ENCODE measurements at regions not wholly inside any gene's neighbourhood (a gene's known extent, or its start where the extent isn't known, plus 50 kb on each side); places are given as distances from the start of the nearest gene placed in this dataset.

DNA sequence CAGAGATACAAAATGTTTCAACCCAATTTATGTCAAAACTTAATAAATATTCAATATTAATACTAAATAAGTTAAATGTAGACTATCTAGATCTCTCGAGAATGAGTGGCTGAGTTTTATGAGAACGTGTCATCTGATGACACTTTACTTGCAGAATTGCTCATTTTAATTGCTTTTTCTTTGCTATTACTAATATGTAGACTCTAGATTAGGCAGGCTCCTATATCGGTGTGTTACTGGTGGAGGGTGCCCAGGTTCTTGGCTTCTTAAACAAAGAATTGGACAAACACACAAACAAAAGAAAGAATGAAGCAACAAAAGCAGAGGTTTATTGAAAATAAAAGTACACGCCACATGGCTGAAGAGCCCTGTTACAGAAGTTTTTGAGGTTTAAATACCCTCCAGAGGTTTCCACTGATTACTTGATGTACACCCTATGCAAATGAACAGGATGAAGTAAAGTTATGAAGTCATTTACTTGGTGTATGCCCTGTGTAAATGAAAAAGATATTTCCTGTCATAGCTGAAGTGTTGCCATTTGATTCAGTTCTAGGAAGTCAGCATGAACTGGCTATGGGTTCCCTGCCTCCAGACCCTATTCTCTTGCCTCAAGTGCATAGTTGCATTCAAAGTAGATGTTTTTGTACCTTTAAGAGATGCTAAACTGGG is 122.9 kb upstream of the ITGA4 start:
- no peak overlapping the region for H3K27ac ChIP-seq
- TF ChIP-seq CTCF (IDR thresholded peaks at IDR 0.05): no peak
- H3K9me3 ChIP-seq: no peaks in the 10 kb centered on the region
- whole genome bisulfite sequencing, 2 donors: 64 to 73% methylated on average over 4 of the region's 4 CpGs
- no peaks in the 10 kb centered on the region for H3K27me3 ChIP-seq
- no peaks in the 10 kb centered on the region for H3K4me1 ChIP-seq
- FAIRE-seq (no peak), ATAC-seq (no peak), DNase-seq (no peak)
- intact Hi-C loops (cut with DNase I): no loop called here
- no peak overlapping the region for H3K4me3 ChIP-seq
- H3K36me3 ChIP-seq: no peaks in the 10 kb centered on the region

GRCh38 chr2:181340891-181341290 is 116.3 kb upstream of the ITGA4 start:
- ATAC-seq: no peak
- no peaks in the 10 kb centered on the region for H3K36me3 ChIP-seq
- no peak overlapping the region for H3K27ac ChIP-seq
- H3K9me3 ChIP-seq: no peaks in the 10 kb centered on the region
- H3K27me3 ChIP-seq: no peaks in the 10 kb centered on the region
- no peak for DNase-seq
- H3K4me1 ChIP-seq: no peaks in the 10 kb centered on the region
- FAIRE-seq: no peak
- WGBS, 2 donors: 45 to 62% methylated on average over 1 of the region's 1 CpG
- intact Hi-C loops (cut with DNase I): no loop called here
- H3K4me3 ChIP-seq: no peak overlapping the region
- TF ChIP-seq CTCF (IDR thresholded peaks at IDR 0.05): no peak

DNA sequence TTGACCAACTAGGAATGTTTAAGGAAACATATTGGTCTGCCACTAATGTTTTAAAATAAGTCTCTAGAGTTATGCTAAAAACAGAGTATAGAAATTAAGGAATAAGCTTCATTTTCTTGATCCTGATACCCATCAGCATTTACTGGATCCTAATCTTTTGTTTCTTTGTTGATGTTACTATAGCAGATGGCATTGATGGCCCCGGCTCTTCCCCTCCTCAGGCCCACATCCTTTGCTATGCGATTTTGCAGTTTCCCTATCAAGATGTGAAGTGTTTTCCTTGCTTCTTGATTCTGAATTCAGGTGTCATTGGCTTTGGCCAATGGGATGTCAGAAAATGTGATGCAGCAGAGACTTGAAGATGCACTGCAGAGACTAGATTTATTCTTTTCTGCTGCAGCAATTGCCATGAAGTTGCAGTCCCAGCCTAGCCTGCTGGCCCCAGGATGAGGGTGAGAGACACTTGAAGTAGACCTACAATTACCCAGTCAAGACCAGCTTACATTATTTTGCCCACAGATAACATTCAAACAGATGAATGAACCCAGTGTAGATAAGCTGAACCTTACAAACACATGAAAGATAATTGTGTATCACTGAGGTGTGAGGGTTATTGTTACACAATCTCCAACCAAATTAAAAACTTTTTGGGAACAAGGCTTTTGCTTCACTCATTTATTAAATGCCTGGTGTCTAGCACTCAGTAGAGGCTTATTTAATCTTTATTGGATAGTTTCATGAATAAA is 115.2 kb upstream of the ITGA4 start:
- FAIRE-seq (no peak), DNase-seq (no peak), ATAC-seq (no peak)
- WGBS, 2 donors: 43 to 68% methylated on average over 2 of the region's 2 CpGs
- no peaks in the 10 kb centered on the region for H3K4me1 ChIP-seq
- intact Hi-C loops (cut with DNase I): no loop called here
- no peaks in the 10 kb centered on the region for H3K27me3 ChIP-seq
- H3K9me3 ChIP-seq: no peaks in the 10 kb centered on the region
- no peak overlapping the region for H3K27ac ChIP-seq
- no peaks in the 10 kb centered on the region for H3K36me3 ChIP-seq
- H3K4me3 ChIP-seq: no peak overlapping the region
- TF ChIP-seq CTCF (IDR thresholded peaks at IDR 0.05): no peak

GRCh38 chr2:181348107-181348837 is 108.9 kb upstream of the ITGA4 start:
- no peak for DNase-seq
- no peak for FAIRE-seq
- TF ChIP-seq CTCF (IDR thresholded peaks at IDR 0.05): no peak

More at GRCh38 chr2:181348107-181348837, 108.9 kb upstream of the ITGA4 start:
- Histone ChIP-seq H3K36me3 (no peaks in the 10 kb centered on the region), H3K27ac (no peak overlapping the region), H3K4me3 (no peak overlapping the region), H3K27me3 (no peaks in the 10 kb centered on the region), H3K4me1 (no peaks in the 10 kb centered on the region), H3K9me3 (no peaks in the 10 kb centered on the region)
- intact Hi-C loops (cut with DNase I): no loop called here
- no peak for ATAC-seq
